Rectal smooth muscle tissue (tissue), 1 donor: ENCODE measurements at regions not wholly inside any gene's neighbourhood (a gene's known extent, or its start where the extent isn't known, plus 50 kb on each side); places are given as distances from the start of the nearest gene placed in this dataset.
"Not testable (repeated sequence)": the region's sequence is repeated elsewhere in the genome, so short reads cannot be mapped to it uniquely, and the experiment has no call there.

Experiments
- H3K27ac ChIP-seq: one replicate; pipeline ENCODE4 v1.7.0; 2013; ENCODE audit warnings: low read depth, low read length, inconsistent platforms
- H3K27me3 ChIP-seq: one replicate; pipeline ENCODE4 v1.7.0; 2013; ENCODE audit warnings: low read length; ENCODE audit not compliant: control insufficient read depth, insufficient read depth
- H3K36me3 ChIP-seq: one replicate; pipeline ENCODE4 v1.7.0; 2013; ENCODE audit warnings: low read length; ENCODE audit not compliant: control insufficient read depth, insufficient read depth
- H3K4me1 ChIP-seq: one replicate; pipeline ENCODE4 v1.7.0; 2013; ENCODE audit warnings: low read length; ENCODE audit not compliant: control insufficient read depth, insufficient read depth
- H3K4me3 ChIP-seq: one replicate; pipeline ENCODE4 v1.7.0; 2013; ENCODE audit warnings: low read length
- H3K9ac ChIP-seq: one replicate; pipeline ENCODE4 v1.7.0; 2013; ENCODE audit warnings: low read length

DNA sequence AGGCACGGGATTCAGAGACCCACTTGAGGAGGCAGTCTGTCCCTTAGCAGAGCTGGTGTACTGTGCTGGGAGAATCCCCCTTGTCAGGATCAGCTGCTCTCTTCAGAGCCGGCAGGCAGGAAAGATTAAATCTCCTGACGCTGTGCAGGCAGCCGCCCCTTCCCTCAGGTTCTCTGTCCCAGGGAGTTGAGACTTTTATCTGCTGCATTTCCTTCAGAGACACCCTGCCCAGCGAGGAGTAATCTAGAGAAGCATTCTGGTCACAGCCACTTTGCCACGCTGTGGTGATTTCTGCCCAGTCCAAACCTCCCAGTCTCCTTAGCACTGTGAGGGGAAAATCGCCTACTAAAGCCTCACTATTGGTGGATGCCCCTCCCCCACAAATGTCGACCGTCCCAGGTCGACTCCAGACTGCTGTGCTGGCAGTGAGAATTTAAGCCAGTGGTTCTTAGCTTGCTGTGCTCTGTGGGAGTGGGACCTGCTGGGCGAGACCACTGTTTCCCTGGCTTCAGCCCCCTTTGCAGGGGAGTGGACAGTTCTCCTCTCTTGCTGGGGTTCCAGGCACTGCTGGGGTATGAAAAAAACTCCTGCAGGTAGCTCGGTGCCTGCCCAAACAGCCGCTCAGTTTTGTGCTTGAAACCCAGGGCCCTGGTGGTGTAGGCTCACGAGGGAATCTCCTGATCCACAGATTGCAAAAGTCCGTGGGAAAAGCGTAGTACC lies 265.4 kb downstream of the ZWINT start:
- Histone ChIP-seq H3K4me3 (no peak overlapping the region), H3K9ac (no peak overlapping the region), H3K27ac (no peak overlapping the region), H3K4me1 (no peaks in the 10 kb centered on the region), H3K36me3 (no peaks in the 10 kb centered on the region), H3K27me3 (no peaks in the 10 kb centered on the region)

DNA sequence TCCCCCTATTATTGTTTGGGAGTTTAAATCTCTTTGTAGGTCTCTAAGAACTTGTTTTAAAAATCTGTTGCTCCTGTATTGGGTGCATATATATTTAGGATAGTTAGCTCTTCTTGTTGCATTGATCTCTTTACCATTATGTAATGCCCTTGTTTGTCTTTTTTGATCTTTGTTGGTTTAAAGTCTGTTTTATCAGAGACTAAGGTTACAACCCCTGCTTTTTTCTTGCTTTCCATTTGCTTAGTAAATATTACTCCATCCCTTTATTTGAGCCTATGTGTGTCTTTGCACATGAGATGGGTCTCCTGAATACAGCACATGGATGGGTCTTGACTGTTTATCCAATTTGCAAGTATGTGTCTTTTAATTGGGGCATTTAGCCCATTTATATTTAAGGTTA lies 267.4 kb downstream of the ZWINT start:
- not testable (repeated sequence) for H3K9ac ChIP-seq, H3K27ac ChIP-seq, H3K36me3 ChIP-seq, H3K27me3 ChIP-seq, H3K4me1 ChIP-seq, H3K4me3 ChIP-seq

DNA sequence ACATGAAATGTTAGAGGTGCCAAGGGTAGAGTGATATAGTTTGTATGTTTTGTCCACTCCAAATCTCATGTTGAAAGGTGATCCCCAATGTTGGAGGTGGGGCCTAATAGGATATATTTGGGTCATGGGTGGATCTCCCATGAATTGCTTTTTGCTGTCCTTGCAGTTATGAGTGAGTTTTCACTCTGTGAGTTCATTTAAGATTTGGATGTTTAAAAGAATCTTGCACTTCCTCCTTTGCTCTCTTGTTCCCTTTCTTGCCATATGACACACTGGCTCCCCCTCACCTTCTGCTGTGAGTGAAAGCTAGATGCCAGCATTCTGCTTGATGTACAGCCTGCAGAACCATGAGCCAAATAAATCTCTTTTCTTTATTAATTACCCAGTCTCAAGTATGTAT lies 269.2 kb downstream of the ZWINT start:
- no peaks in the 10 kb centered on the region for H3K36me3 ChIP-seq
- H3K9ac ChIP-seq = no peak overlapping the region
- no peak overlapping the region for H3K4me3 ChIP-seq
- no peak overlapping the region for H3K27ac ChIP-seq
- H3K27me3 ChIP-seq = no peaks in the 10 kb centered on the region
- no peaks in the 10 kb centered on the region for H3K4me1 ChIP-seq

DNA sequence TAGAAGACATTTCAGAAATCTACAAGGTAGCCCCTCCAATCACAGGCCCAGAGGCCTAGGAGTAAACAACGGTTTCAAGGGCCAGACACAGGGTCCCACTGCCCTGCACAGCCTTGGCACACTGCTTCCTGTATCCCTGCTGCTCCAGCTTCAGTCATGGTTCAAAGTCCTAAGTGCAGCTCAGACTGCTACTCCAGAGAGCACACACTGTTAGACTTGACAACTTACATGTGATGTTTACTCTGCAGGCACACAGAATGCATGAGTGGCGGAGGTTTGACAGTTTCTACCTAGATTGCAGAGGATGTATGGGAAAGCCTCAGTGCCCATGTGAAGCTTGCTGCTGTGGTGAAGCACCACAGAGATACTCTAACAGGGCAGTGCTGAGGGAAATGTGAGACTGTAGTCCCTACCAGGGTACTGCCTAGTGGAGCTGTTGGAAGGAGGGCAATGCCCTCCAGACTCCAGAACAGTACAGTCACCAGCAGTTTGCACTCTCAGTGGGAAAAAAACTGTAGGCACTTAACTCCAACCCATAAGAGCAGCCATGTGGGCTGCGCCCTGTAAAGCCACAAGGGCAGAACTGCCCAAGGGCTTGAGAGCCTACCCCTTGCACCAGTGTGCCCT lies 270.0 kb downstream of the ZWINT start:
- H3K27ac ChIP-seq = no peak overlapping the region
- H3K4me1 ChIP-seq = no peaks in the 10 kb centered on the region
- H3K9ac ChIP-seq = no peak overlapping the region
- H3K4me3 ChIP-seq = no peak overlapping the region
- H3K27me3 ChIP-seq = no peaks in the 10 kb centered on the region
- H3K36me3 ChIP-seq = no peaks in the 10 kb centered on the region

DNA sequence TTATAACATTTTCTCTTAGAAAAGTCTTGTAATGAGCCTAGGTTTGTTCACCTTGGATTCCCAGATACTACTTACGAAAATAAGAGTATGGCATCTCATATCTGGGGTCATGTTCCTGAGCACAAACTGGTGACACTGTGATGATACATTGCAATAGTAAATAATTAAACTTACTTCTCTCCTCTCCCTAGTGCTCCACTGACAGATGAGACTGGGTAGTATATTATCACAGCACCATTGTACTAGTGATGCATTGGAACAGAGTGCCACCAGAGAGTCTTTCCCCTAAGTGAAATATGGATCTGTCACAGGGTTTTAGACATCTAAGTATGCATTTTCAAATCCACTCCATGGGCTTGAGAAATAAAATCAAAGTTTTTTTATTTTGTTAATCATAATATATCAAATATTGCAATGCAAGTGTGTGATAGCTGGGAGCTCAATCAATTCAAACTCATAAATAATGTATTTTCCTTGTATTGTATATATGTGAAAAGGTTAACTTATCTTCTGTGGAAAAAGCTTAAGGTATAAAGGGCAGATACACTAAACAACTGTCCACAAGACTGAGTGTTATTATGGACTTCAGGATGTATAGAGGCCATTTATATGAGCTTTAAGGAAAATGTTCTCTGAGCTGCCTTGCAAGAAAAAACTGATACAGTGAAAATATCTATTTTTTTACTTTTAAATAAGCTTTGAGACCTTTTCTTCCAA lies 275.5 kb downstream of the ZWINT start:
- H3K4me3 ChIP-seq = no peak overlapping the region
- no peaks in the 10 kb centered on the region for H3K36me3 ChIP-seq
- H3K9ac ChIP-seq = no peak overlapping the region
- H3K27me3 ChIP-seq = no peaks in the 10 kb centered on the region
- H3K4me1 ChIP-seq = no peaks in the 10 kb centered on the region
- no peak overlapping the region for H3K27ac ChIP-seq

DNA sequence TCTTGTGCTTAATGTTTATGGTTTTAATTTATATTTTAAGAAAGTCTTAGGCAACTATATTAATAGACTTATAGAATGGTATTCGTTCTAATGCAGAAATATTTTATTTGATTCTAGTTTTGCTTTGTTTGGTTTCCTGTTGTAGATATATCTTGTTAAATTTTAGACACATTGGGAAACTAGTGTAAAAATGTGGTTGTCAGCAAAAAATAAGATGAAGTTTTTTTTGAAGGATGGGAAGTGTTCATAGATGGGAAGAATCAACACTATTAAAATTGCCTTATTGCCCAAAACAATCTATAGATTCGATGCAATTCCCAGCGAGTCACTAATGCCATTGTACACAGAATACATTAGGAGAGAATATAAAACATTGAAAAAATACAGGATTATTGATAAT lies 278.9 kb downstream of the ZWINT start:
- H3K27me3 ChIP-seq = no peaks in the 10 kb centered on the region
- H3K4me3 ChIP-seq = no peak overlapping the region
- H3K27ac ChIP-seq = no peak overlapping the region
- H3K4me1 ChIP-seq = no peaks in the 10 kb centered on the region
- H3K36me3 ChIP-seq = no peaks in the 10 kb centered on the region
- H3K9ac ChIP-seq = no peak overlapping the region

DNA sequence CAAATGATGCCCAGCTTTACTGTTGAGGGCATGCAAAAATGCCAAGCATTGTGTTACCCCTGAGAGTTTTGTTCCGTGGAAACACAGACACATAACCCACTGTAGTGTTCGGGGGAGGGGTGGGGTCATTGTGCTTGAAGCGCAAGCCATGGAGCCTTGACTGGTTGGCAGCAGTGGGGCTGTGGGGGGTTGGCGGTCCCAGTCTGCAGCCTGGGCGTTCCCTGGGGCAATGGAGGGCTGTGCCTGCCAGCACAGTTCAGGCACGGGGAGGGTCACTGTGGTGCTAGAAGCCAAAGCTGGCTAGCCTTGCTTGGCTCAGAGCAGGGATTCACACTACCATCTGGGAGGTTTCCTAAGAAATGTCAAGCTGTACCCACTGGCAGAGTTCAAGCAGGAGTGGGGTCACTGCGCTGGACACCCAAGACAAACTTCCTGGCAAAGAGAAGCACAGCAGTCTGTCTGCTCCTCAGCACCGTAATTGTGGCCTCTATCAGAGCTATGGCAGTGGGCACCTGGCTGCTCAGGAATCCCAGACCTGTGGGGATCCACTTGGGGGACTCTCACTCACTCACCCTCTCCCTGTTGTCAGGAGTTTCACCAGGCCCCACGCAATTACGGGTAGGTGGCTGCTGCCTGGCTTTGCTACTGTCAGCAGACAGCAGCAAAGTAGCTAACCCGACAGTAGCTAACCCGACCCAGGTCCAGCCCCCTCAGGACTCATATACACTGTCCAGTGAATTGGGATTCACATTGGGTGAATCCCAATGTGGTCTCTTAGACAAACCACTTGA lies 292.4 kb downstream of the ZWINT start:
- no peak overlapping the region for H3K9ac ChIP-seq
- no peak overlapping the region for H3K4me3 ChIP-seq
- no peaks in the 10 kb centered on the region for H3K4me1 ChIP-seq
- no peaks in the 10 kb centered on the region for H3K36me3 ChIP-seq
- no peak overlapping the region for H3K27ac ChIP-seq
- H3K27me3 ChIP-seq = no peaks in the 10 kb centered on the region

DNA sequence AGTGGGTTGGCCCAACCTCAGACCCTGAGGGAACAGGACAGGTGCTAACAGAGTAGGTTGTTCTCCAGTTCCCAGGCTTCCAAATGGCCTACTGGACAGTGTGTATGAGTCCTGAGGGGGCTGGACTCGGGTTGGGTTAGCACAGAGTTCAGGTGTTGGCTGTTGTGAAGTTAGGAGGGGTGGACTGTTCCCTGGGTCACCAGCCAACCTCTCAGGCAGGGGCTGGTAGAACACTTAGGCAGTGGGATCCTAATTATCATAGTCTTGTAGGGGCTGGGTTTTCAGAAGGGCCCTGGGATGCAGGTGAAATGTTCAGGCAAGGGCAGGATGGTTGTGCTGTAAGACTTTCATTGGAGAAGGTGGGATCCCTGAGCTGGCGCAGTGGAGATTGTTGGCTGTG lies 293.0 kb downstream of the ZWINT start:
- H3K27me3 ChIP-seq = no peaks in the 10 kb centered on the region
- no peak overlapping the region for H3K4me3 ChIP-seq
- no peaks in the 10 kb centered on the region for H3K4me1 ChIP-seq
- H3K36me3 ChIP-seq = no peaks in the 10 kb centered on the region
- no peak overlapping the region for H3K9ac ChIP-seq
- H3K27ac ChIP-seq = no peak overlapping the region

DNA sequence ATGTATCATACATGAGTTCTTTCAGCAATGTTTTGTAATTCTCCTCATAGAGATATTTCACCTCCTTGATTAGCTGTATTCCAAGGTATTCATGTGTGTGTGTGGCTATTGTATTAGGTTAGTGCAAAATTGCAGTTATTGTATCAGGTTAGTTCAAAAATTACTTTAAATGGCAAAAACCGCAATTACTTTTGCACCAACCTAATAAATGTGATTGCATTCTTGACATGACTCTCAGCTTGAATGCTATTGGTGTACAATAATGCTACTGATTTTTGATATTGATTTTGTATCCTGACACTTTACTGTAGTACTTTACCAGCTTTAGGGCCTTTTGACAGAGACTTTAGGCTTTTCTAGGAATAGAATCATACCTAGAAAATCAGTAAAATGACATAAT lies 297.4 kb downstream of the ZWINT start:
- Histone ChIP-seq H3K27ac (no peak overlapping the region), H3K27me3 (no peaks in the 10 kb centered on the region), H3K36me3 (no peaks in the 10 kb centered on the region), H3K9ac (no peak overlapping the region), H3K4me3 (no peak overlapping the region), H3K4me1 (no peaks in the 10 kb centered on the region)

DNA sequence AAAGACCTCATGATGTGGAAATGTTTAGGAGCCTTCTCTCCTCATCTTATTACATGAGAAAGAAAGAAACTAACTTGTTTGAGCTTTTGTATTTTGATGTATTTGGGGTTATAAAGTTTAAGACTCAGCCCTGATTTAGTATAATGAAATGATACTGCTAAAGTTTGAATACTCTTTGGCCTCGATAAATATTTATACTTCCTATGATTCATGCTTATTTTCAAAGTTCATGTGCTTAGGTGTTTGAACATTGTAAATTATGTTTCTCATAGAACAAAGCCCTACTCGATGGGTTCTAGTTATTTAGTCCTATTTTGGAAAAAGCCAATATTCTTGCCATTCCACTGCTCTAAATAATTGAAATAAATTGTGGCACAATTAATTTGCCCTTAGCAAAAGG lies 303.2 kb downstream of the ZWINT start:
- Histone ChIP-seq H3K9ac (no peak overlapping the region), H3K27ac (no peak overlapping the region), H3K27me3 (no peaks in the 10 kb centered on the region), H3K4me3 (no peak overlapping the region), H3K36me3 (no peaks in the 10 kb centered on the region), H3K4me1 (no peaks in the 10 kb centered on the region)

DNA sequence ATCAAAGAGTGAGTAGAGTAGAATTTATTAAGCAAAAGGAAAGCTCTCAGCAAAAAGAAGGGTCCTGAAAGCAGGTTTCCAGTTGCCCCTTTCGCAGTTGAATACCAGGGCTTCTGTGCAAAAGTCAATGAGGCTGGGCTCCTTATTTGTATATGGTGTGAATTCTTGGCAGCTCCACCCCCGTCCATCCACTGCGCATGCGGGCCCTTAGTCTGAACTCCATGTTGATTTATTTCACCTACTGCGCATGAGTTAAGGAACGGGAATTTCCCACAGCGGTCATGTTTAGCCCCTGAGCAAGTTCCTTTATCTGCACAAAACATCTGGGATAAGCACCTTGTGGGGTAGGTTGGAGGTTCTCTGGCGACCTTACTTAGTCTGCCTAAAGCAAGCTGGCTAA lies 325.6 kb downstream of the ZWINT start:
- Histone ChIP-seq H3K27ac (no peak overlapping the region), H3K36me3 (no peaks in the 10 kb centered on the region), H3K4me1 (no peaks in the 10 kb centered on the region), H3K4me3 (no peak overlapping the region), H3K9ac (no peak overlapping the region), H3K27me3 (no peaks in the 10 kb centered on the region)

DNA sequence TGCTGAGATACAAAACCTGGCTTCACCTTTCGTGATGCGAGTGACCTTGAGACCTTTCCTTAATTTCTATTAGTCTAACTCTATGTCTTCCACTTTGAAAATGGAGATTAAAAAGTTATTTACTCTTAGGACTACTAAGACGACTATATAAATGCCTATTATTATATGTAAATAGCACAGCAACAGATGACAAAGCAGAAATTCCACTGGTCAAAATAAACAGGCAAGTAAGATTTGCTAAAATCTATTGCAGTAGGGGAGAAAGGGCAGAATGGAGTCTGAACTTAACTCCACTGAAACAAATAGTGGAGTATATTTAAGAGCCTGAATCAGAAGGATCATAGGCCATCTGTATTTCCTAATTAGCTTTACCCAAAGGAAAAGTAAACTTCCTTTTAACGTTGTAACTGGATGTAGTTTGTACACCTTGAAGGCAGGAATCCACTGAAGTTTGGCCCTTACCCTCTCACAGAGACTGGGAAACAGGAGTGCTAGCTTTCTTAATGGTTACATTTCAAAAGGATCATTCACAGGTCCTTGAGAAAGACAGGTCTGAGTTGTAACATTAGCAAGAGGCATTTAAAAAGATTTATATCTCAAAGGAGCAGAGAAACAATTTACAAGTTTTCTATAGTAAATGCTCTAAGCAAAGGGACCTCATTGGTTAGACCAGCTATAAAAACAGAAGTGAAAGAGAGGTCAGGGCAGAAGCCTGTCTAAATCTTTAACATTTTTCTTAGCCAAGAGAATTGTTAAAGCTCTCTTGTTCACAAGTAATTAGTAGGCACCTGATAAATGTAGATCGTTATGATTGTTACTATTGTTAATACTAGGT lies 332.5 kb downstream of the ZWINT start:
- Histone ChIP-seq H3K27ac (no peak overlapping the region), H3K36me3 (no peaks in the 10 kb centered on the region), H3K4me3 (no peak overlapping the region), H3K4me1 (no peaks in the 10 kb centered on the region), H3K27me3 (no peaks in the 10 kb centered on the region), H3K9ac (no peak overlapping the region)
